GM23338 (cell line): ENCODE measurements at regions not wholly inside any gene's neighbourhood (a gene's known extent, or its start where the extent isn't known, plus 50 kb on each side); places are given as distances from the start of the nearest gene placed in this dataset.

Source experiments
- CTCF ChIP-seq, 2 experiments: fragments of 200-600 bp in 1 of 2; sonication (generic) in 1 of 2; conservative IDR thresholded peaks; 2 replicates each; pipeline versions ENCODE4 v1.5.1 to v1.6.1; 2016 to 2017; ENCODE audit warnings: antibody characterized with exemption in 2 of 2, low read depth in 2 of 2, mild to moderate bottlenecking in 2 of 2, moderate library complexity in 1 of 2
- EZH2 ChIP-seq: fragments of 200-600 bp; sonication (generic); IDR thresholded peaks from one replicate; pipeline ENCODE4 v1.8.0; 2017; ENCODE audit warnings: antibody characterized with exemption, mild to moderate bottlenecking, low read depth; ENCODE audit not compliant: unreplicated experiment
- EZH2phosphoT487 ChIP-seq: fragments of 200-600 bp; sonication (generic); IDR thresholded peaks from one replicate; pipeline ENCODE4 v1.8.1; 2018; ENCODE audit warnings: antibody characterized with exemption; ENCODE audit not compliant: unreplicated experiment
- POLR2AphosphoS5 ChIP-seq: IDR thresholded peaks from 2 replicates; pipeline ENCODE4 v1.6.1; 2016; ENCODE audit warnings: antibody characterized with exemption, low read depth
- REST ChIP-seq: IDR thresholded peaks from one replicate; pipeline ENCODE4 v1.6.1; 2018; ENCODE audit warnings: antibody characterized with exemption; ENCODE audit not compliant: unreplicated experiment
- ZNF114 ChIP-seq: fragments of 250-450 bp; sonication (Bioruptor Pico); IDR thresholded peaks from 2 replicates; pipeline ENCODE4 v1.5.0; 2020; ENCODE audit warnings: mild to moderate bottlenecking, moderate library complexity
- ZNF331 ChIP-seq: fragments of 250-450 bp; sonication (Bioruptor Pico); IDR thresholded peaks from 2 replicates; pipeline ENCODE4 v1.5.0; 2020; ENCODE audit warnings: low read depth, mild to moderate bottlenecking, moderate library complexity
- ZNF462 ChIP-seq: fragments of 250-450 bp; sonication (Bioruptor Pico); IDR thresholded peaks from 2 replicates; pipeline ENCODE4 v1.5.0; 2020; ENCODE audit warnings: mild to moderate bottlenecking, moderate library complexity

GRCh38 chr7:20993693-20994092, 207.0 kb upstream of the SP8 start:
- TF ChIP-seq REST, result no peak
- TF ChIP-seq EZH2, result no peak
- no peak for TF ChIP-seq CTCF (conservative IDR thresholded peaks at IDR 0.05; ENCODE audit: low read depth in 2 of 2)
- no peak for TF ChIP-seq ZNF114 (CRISPR knock-in tag)
- no peak for TF ChIP-seq POLR2AphosphoS5
- TF ChIP-seq ZNF462, result no peak
- TF ChIP-seq EZH2phosphoT487, result no peak
- TF ChIP-seq ZNF331, result no peak
